NCI-H1417 treated with DMSO at 0.1 percent for 48 hours (cell line): ENCODE measurements at regions not wholly inside any gene's neighbourhood (a gene's known extent, or its start where the extent isn't known, plus 50 kb on each side); places are given as distances from the start of the nearest gene placed in this dataset.

Source experiments
- DNase-seq: peaks from one replicate; lab custom pipeline; 2025; lab: John Stamatoyannopoulos, UW

DNA sequence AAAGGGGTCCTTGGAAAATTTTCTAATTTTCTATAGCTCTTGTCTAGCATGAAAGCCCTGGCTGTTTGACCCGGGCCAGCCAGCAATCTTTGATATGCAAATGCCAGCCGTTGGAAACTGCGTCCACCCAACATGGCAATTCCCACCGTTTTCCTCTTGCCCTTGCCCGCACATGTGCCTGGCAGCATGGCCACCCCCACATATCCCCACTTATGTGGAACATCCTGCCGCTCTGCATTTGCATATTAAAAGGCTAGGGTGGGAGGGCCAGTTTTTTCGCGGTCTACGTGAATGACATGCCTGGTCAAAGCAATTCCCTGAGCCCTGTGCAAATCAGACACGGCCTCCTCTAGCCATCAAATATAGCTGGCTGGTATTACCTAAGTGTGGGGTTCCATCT is 110.3 kb upstream of the TDRD3 start:
- DNase-seq, result no peak

DNA sequence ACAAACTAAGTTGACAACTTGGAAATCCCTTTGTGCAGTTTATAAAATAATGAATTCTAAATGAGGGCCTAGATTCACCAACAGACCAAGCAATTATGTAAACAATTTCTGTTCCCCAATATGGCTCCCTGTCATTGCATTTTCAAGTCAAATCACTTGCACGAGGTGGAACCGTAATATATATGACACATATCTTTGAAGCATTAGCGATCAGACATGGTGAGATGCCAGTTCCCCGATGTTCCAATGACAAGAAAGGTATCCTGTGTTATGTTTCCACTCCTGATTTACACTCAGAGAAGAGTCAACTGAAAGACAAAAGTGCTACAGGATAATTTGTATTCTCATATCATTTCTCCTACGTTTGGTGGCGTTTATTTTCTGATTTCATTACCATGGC is 108.5 kb upstream of the TDRD3 start:
- DNase-seq, result no peak

DNA sequence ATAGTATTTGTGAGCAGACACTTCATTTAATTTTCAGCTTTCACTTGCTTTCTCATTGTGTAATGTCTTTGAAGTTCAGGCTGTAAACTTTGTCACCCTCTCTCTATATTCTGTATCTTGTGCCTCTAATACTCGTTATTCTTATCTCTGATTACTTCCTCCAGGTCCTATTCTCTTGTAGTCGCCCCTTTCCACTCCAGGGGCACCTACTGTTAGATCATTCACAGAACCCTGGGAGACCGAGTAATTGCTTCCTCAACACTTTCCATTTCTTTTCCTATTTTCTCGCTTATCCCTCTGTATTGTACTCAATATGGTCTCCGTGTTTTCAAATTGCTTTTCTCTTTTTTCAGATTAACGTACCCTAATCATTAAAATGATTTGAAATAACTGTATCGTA is 93.9 kb upstream of the TDRD3 start:
- DNase-seq, result no peak

DNA sequence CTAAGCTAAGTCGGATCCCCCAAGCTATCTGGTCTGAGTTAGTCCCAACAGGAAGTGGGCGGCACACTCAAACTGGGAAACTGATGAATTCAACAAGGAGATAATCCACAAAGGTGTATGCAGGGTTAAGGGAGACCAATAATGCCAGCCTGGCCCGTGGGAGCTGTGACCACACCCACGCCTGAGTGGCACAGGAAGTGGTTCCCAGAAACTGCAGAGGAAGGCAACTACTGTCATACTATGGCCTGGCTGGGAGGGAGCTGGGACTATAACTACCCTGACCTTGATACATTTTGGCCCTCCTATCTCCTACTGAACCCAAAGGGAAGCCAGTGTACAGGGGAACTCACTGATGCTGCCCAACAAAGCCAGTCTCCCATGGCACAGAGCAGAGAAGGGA is 85.5 kb upstream of the TDRD3 start:
- DNase-seq, result no peak

DNA sequence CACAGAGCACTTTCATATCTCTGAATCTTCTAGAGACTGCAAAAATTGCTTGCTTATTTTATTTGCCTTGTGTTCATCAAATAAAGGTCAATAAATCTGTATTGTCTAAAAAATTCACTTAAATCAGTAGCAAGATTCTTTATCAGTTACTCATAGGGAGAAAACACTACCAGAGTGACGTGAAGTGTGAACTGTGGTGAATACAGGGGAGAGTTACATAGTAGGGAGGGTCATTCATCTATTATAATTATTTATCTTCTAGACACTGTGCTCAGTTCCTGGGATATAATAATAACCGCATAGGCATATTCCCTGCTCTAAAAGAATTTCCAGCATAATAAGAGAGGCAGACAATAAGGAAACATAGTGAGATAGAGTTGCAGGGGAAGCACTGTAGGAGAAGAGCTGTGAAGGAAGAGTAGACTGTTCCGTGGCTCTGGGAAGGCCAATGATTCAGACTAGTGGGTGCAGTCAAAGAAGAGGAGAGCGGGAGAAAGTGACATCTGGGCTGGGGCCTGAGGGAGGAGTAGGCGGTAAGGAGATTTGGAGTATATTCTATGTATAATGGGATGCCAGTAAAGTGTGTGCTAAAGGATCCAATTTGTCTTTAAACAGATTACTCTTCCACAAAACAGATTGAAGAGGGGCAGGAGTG is 84.0 kb upstream of the TDRD3 start:
- DNase-seq, result no peak

DNA sequence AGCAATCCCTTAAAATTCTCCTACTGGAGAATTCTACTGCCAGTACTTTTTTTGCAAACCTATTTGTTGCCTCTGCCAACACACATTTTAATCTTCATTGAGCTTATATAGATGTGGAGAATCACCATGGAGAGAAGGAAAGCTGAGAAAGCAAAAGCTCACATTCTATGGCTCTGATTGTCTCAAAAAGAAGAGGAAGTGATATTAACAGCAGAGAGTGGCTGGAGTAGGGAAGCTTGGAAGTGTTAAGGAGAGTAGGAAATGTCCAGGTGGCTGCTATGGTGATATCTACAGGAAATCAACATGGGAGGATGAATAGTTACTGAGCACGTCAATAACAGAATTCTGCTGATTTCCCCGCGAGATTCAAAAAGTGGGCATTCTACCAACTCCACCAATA is 78.8 kb upstream of the TDRD3 start:
- DNase-seq, result no peak

DNA sequence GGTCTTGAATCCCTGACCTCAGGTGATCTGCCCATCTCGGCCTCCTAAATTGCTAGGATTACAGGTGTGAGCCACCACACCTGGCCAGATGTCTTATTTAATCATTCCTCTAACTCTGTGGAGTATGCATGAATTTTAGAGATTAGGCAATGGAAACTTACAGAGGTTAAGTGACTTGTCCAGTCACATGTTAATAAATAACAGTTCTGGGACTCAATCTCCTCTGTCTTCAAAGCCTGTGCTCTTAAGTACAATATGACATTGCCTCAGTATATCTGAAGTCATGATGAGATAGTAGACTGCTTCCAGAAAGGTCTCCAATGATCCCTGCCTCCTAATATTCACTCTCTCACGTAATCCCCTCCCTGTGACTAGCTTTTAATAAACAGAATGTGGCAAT is 72.9 kb upstream of the TDRD3 start:
- no peak for DNase-seq

DNA sequence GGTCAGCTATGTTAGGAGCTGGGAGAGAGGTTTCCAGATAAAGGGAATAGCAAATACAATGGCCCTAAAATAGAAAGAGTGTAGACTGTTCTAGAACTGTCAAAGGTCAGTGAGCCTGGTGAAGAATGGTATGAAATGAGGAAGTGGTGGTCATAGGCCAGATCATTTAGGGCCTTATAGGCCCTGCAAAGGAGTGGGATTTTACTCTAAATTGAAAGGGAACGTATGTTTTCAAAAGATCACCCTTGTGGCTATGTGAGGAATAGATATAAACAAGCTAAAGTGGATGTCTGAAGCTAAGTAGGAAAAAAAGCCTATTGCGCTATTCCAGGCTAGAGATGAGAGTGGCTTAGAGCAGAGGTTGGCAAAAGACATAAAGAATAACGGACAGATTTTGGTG is 70.7 kb upstream of the TDRD3 start:
- DNase-seq, result no peak

DNA sequence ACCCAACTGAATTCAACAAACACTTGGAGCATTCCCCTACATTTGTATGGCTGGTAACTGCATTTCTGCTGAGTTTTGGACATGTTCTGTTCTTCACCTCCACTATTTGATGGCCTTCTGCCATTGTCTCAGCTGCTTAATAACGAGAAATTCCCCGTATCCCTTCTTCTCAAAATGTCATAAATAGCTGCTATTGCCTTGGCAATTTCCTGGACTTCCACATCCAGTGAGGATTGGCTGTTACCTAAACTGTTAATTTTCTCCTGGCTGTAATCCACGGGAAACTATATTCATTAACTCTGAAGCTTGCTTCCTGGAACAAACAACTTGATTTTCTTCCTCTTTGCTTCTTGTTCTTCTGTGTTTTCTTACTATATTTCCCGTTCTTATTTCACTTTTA is 69.5 kb upstream of the TDRD3 start:
- no peak for DNase-seq

DNA sequence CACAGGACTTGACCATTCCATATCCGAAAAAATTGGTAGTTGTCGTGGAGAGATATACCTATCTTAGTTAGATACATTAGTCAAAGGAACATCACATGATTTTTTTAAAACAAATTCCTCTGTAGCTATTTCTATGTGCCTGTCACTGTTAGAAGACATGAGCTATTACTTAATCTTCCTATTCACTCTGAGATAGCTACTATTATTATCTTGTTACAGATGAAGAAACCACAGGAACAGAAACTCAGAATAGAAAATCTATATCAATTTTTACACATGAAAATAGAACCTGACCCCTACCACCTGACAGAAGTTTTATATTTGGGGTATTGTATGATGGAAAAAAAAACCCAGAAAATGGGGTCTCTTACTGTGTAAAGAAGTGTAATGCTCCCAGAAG is 68.9 kb upstream of the TDRD3 start:
- DNase-seq, result no peak

DNA sequence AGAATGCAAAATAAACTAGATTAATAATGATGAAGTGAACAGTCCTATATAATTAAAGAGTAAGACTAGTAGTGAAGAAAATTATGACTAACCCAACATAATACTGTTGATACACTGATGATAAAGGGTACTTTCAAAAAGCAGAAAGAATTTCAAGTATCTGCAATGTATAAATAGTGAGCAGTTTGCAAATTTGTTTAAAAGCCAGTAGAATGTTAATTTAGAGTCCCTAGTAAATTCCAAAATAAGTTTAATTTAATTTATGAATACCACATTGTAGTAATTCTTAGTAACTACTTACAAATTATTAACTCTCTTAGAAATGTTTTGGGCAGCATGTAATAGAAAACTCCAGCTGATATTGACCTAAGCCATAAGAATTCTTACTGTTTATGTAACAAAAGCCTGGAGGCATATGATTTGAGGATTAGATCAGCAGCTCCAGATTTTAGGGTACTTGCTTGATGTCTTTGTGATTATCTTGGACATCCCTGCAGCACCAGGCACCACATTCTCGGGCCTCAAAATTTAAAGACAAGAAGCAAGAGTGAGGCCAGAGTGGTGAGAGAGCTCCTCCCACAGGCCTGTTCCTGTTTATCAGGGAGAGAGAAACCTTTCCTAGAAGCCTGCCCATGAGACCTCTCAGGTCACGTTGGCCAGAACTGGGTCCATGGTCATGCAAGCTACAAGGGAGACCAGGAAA is 67.6 kb upstream of the TDRD3 start:
- DNase-seq, result peak; percentile 33

DNA sequence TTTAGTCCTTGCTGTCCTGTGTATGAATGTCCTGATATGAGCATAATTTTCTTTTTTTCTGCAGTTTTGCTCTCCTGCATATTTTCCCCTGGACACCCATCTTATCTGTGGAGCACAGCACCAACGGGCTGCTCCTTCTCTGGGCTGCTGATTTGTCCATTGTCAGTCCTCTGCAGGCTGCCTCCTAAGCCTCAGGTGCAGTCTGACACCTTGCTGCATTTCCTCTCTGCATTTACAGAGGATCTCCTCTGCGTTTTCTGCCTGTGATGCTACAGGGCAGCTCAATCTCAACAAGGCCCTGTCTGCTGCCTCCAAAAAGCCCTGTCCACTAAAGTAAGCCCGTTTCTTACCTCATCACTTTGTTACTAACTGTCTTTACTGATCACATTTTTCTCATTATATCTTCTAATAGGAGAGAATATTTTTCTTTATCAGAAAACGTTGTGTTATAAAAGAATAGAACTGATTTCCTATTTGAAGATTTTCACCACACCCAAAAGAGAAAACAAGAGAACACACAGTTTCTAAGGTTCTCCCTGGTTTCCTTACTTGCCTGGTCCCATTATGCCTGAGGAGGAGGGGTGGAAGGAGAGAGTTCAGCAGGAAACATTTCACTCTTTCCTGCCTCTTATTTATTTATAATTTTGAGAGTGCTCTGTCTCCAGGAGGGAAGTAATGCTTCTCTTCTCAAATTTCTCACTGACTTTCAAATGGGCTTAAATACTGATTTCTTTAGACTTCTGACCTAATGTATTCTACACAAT is 65.6 kb upstream of the TDRD3 start:
- DNase-seq, result no peak

DNA sequence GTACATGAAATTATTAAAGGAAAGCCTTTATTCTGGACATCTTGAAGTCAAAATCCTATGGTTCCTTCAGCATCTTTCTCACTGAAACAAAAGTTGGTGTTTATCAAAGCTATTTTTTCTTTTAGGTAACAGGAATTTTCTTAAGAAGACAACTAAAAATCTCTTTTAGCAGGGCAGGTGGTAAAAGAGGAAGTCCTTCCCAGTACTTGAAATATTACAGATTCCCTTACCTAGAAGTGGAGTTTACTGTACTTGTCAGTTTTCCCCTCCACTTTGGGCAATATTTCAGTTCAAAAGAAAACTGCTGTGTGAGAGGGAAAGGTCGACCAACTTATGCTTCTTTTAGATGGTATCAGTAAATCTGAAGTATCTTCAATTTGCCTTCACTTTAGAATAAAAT is 64.3 kb upstream of the TDRD3 start:
- DNase-seq, result no peak

DNA sequence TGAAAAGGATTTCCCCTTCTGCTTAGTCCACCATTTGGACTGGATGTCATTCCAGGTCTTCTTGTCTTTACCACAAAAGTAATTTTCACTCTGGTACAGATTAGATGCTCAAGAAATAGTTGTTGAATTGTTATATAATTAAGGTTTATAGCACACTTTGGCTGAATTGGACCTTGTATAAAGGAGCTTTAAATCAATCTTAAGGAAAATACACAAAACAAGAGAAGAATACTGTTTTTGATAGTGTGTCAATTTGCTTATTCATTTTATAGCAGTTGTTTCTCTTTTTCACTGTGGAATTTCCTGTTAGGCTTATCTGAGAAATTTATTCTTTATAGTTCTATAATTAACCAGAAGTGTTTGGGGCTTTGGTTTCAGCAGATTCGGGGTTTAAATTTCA is 62.7 kb upstream of the TDRD3 start:
- DNase-seq, result no peak

DNA sequence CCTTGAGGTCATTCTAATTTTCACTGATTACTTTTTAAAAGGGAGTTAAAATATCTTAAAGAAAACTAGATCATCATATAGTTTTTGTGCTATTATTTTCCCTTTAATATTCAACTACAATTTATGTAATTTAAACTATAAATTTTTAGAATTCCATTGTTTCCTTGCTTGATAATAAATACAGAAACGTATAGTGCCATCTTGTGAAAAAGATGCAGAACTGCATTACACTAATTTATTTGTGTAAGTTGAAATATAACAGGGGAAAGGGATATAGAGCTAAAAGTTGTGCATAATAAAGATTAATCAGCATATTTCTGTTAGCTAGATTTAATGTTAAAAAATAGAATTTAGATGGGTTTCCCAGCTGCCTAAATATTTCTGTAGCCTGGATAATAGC is 61.5 kb upstream of the TDRD3 start:
- peak; percentile 23 for DNase-seq

DNA sequence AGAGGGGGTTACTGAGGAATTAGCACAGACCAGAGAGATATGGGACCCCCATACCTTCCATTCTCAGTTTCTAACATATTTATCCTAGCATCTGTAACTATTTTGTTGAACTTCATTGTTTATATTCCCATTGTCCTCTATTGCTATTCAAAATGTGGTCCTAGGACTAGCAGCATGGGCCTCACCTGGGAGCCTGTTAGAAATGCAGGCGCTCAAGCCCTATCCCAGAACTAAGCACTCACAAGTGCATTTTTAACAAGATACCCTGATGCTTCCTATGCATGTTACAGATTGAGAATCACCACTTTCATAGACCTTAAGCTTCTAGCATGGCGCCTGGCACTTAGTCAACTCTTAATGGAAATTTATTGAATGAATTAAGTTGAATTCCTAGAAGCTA is 58.3 kb upstream of the TDRD3 start:
- no peak for DNase-seq

DNA sequence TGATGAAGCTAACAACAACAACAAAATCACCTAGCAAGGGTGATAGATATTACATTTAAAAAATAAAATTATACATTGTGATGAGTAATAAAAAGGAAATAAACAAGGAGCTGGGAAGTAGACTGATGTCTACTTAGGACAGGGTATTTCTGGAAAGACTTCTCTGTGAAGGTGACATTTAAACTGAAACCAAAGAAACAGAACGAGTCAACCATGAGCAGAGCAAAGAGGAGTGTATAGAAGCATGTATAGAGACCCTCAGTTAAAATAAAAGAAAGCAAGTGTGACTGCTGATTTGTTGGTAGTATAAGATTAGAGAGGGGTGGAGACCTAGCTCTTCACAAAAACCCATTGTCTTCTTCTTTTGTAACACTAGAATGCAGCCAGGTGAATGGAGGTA is 53.0 kb upstream of the TDRD3 start:
- DNase-seq, result no peak

DNA sequence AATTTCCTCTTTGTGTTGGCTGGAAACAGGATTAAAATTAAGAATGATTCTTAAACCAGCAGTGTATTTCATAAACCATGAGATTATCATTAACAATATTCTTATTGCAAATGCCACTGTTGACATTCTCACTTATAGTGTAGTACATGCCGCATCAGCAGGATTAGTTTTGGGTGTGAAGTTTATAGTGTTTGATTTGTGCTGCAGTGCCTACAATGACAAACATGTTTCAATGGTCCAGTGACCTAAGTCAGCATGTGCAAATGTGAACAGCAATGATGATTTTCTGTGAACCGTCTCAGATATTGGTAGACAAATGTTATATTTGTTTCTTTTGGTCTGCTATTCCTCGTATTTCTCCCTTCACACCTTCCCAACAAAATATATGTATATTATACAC is 49.8 kb upstream of the TDRD3 start:
- no peak for DNase-seq
